Immature natural killer cell (primary cell): ENCODE measurements at regions not wholly inside any gene's neighbourhood (a gene's known extent, or its start where the extent isn't known, plus 50 kb on each side); places are given as distances from the start of the nearest gene placed in this dataset.
"Not testable (repeated sequence)": the region's sequence is repeated elsewhere in the genome, so short reads cannot be mapped to it uniquely, and the experiment has no call there.

Experiments
- DNase-seq, 3 donors: peaks; one replicate each; pipeline ENCODE4 v3.0.0; 2022; ENCODE audit warnings: mixed read lengths in 1 of 3
- H3K27ac Mint-ChIP-seq, 6 donors: one replicate each; pipeline ENCODE4 v1.8.0; 2020; ENCODE audit warnings: mixed read lengths in 6 of 6, mild to moderate bottlenecking in 5 of 6, inconsistent platforms in 4 of 6, moderate library complexity in 3 of 6
- H3K27me3 Mint-ChIP-seq, 3 donors: one replicate each; pipeline ENCODE4 v1.8.0; 2020 to 2021; ENCODE audit warnings: low read depth in 3 of 3, mild to moderate bottlenecking in 3 of 3, mixed read lengths in 3 of 3, moderate library complexity in 3 of 3, inconsistent platforms in 1 of 3
- H3K36me3 Mint-ChIP-seq, 3 donors: one replicate each; pipeline ENCODE4 v1.8.0; 2020; ENCODE audit warnings: mixed read lengths in 3 of 3, inconsistent platforms in 2 of 3, mild to moderate bottlenecking in 2 of 3
- H3K4me1 Mint-ChIP-seq, 2 donors: one replicate each; pipeline ENCODE4 v1.8.0; 2020; ENCODE audit warnings: inconsistent platforms in 2 of 2, mild to moderate bottlenecking in 2 of 2, mixed read lengths in 2 of 2, moderate library complexity in 1 of 2
- H3K4me3 Mint-ChIP-seq, 5 donors: one replicate each; pipeline ENCODE4 v1.8.0; 2020; ENCODE audit warnings: mild to moderate bottlenecking in 5 of 5, mixed read lengths in 5 of 5, inconsistent platforms in 3 of 5, moderate library complexity in 3 of 5
- H3K9me3 Mint-ChIP-seq, 6 donors: one replicate each; pipeline ENCODE4 v1.8.0; 2020; ENCODE audit warnings: mild to moderate bottlenecking in 6 of 6, mixed read lengths in 6 of 6, inconsistent platforms in 4 of 6, moderate library complexity in 3 of 6

DNA sequence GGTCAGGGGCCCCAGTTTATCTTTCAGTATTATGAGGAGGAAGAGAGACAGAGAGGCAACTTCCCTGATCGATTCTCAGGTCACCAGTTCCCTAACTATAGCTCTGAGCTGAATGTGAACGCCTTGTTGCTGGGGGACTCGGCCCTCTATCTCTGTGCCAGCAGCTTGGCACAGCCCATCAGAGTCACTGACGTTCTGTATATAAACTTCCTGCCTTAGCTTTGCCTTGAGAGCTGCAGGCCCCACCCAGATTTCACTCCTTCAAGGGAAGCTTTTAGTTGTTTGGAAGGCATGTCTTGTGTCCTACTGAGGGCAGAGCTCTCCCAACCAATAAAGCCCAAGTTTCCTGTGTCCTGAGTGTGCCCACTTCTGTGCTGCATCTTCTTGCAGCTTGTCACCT, 242.5 kb upstream of the PRSS58 start:
- Mint-ChIP-seq H3K4me3 (no peak overlapping the region), H3K9me3 (no peaks in the 10 kb centered on the region), H3K4me1 (peaks cover 4 to 8% of the 10 kb centered on the region in 2 donors), H3K36me3 (no peaks in the 10 kb centered on the region), H3K27me3 (peaks cover 0 to 6% (median 2%) of the 10 kb centered on the region in 3 donors), H3K27ac (no peak overlapping the region)
- no peak for DNase-seq

DNA sequence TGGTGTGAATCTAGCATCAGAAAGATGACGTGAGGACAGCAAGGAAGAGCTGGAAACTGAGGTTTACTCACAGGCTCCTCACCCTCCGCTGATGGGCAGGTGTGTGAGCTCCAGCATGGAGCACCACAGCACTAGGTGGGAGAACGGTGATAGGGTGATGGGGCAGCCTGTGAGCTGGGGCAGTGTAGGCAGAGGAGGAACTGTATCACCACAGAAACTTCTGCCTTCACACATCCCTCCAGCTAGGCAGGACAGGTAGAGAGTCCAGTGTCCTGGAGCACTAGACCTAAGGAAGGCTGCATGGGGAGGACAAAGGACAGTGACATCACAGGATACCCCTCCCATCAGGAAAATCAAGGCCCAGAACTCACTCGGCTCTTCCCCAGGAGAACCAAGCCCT, 241.8 kb upstream of the PRSS58 start:
- DNase-seq: no peak
- no peaks in the 10 kb centered on the region for H3K36me3 Mint-ChIP-seq
- H3K9me3 Mint-ChIP-seq: no peaks in the 10 kb centered on the region
- no peak overlapping the region for H3K27ac Mint-ChIP-seq
- no peak overlapping the region for H3K4me3 Mint-ChIP-seq
- peaks cover 4 to 8% of the 10 kb centered on the region in 2 donors for H3K4me1 Mint-ChIP-seq
- H3K27me3 Mint-ChIP-seq: peaks cover 0 to 6% (median 2%) of the 10 kb centered on the region in 3 donors

DNA sequence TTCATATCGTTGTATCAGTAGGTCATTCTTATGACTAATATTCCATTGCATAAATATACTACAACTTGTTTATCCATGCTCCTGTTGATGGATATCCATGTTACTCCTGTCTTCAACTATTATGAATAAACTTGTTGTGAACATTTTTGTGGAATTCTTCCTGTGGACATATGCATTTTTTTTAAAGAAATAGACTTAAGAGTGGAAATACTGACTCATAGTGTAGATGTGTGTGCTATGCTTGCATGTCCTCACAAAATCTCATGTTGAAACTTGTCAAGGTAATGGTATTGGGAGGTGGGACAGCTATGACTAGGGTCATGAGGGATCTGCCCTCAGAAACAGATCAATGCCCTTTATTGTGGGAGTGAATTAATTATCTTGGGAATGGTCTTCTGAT, 240.5 kb upstream of the PRSS58 start:
- peaks cover 4 to 8% of the 10 kb centered on the region in 2 donors for H3K4me1 Mint-ChIP-seq

DNA sequence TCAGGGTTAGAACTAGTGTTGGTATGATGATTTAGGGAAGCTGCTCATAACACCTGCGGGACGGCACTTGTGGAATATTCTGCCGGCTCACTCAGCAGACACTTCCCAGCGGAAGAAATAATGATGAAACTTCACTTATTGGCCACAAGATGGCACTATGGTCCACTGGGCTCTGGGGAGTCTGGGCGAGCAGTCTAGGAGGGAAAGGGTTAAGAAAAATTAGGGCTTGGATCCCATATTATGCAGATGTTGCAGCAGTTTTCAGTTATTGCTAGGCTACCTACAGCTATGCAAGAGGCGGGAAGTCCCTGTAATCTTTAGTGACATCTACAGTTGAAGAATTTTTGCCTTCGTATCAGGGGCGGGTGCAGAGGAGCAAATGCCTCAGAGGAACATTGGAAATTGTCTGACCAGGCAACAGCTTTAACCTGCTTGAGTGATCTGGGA, 238.7 kb upstream of the PRSS58 start:
- Mint-ChIP-seq H3K27me3 (peaks cover 0 to 6% (median 2%) of the 10 kb centered on the region in 3 donors), H3K9me3 (no peaks in the 10 kb centered on the region), H3K27ac (no peak overlapping the region), H3K36me3 (no peaks in the 10 kb centered on the region), H3K4me1 (peaks cover 4 to 8% of the 10 kb centered on the region in 2 donors), H3K4me3 (no peak overlapping the region)
- DNase-seq: no peak

More for the DNA sequence above, 240.5 kb upstream of the PRSS58 start:
- Mint-ChIP-seq H3K4me3 (no peak overlapping the region), H3K27me3 (peaks cover 0 to 6% (median 2%) of the 10 kb centered on the region in 3 donors), H3K27ac (no peak overlapping the region), H3K9me3 (no peaks in the 10 kb centered on the region), H3K36me3 (no peaks in the 10 kb centered on the region)
- no peak for DNase-seq

DNA sequence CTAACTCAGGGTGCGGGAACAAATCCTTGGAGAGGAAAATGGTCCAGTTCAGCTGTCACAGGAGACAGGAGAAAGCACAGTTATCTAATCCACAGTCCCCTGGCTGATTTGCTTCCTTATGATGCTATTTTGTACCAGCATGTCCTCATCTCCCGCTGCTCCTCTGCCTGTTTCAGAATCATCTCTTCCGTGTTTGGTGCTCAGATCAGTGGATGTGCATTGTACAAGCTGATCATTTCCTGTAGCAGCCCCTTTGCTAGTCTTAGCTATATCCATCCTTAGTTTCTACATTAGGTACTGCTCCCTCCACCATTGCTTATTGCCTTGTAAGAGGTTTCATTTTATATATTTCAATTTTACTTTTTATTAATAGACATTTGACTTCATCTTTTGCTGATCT, 238.0 kb upstream of the PRSS58 start:
- not testable (repeated sequence) for DNase-seq, H3K36me3 Mint-ChIP-seq, H3K27ac Mint-ChIP-seq, H3K9me3 Mint-ChIP-seq, H3K27me3 Mint-ChIP-seq, H3K4me1 Mint-ChIP-seq, H3K4me3 Mint-ChIP-seq

DNA sequence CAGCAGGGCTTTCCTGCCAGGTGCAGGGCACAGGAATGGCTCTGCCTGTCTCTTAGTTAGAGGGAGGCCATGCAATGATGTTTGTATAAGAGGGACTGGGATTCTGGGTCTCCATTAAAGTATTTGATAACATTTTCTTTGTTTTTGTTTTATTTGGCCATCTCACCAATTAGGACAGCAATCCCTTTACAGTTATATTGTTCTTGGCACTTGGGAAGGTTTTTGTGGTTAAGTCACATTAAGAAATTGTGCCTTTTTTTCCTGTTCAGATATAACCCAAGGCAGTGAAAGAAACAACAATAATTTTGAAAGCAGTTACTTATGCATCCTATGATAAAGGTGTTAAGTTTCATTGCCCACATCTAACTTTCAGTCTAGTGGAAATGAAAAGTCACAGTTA, 237.4 kb upstream of the PRSS58 start:
- not testable (repeated sequence) for H3K9me3 Mint-ChIP-seq, DNase-seq, H3K4me1 Mint-ChIP-seq, H3K4me3 Mint-ChIP-seq, H3K36me3 Mint-ChIP-seq, H3K27me3 Mint-ChIP-seq, H3K27ac Mint-ChIP-seq

DNA sequence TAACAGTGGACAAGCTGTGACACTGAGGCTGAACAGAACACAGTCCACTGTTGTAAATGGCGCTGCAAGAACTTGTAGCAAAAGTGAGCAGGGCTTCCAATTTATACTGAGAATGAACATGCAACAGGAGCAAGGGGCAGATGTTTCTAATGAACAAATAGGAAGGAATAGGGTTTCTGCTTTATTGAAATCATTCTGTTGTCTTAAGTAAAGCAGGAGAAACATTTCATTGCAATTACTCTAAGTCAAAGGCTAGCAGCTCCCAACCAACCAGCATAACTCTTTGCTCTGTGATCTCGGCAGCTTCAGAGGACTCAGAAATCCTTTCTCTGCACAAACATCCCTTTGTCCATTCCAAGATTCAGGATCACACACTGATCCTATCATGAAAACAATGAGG, 236.2 kb upstream of the PRSS58 start:
- H3K27ac Mint-ChIP-seq: no peak overlapping the region
- H3K9me3 Mint-ChIP-seq: no peaks in the 10 kb centered on the region

DNA sequence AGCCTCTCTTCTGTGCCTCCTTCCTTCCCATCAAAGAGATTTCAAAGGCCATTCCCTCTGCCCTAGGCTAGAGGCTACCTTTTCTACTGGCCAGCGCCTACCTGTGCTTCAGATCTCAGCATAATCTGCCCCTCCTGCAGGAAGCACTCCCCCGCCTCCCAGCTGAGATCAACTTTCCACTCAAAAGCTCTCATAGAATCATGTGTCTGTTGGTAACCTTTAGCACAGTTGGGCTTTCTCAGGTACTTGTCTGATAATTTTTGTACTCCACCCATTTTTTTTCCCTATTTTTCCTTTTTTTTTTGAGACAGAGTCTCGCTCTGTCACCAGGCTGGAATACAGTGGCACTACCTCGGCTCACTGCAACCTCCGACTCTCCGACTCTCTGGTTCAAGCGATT, 231.0 kb upstream of the PRSS58 start:
- Mint-ChIP-seq H3K4me3 (no peak overlapping the region), H3K4me1 (no peaks in the 10 kb centered on the region), H3K9me3 (no peaks in the 10 kb centered on the region), H3K36me3 (peaks cover 0 to 4% (median 0%) of the 10 kb centered on the region in 3 donors), H3K27me3 (peaks cover 0 to 5% (median under 1%) of the 10 kb centered on the region in 3 donors), H3K27ac (no peak overlapping the region)
- DNase-seq: no peak

More for the DNA sequence above, 236.2 kb upstream of the PRSS58 start:
- H3K4me1 Mint-ChIP-seq: peaks cover 4 to 8% of the 10 kb centered on the region in 2 donors
- peaks cover 0 to 12% (median 2%) of the 10 kb centered on the region in 3 donors for H3K27me3 Mint-ChIP-seq
- no peak for DNase-seq
- no peak overlapping the region for H3K4me3 Mint-ChIP-seq
- peaks cover 0 to 4% (median 0%) of the 10 kb centered on the region in 3 donors for H3K36me3 Mint-ChIP-seq

DNA sequence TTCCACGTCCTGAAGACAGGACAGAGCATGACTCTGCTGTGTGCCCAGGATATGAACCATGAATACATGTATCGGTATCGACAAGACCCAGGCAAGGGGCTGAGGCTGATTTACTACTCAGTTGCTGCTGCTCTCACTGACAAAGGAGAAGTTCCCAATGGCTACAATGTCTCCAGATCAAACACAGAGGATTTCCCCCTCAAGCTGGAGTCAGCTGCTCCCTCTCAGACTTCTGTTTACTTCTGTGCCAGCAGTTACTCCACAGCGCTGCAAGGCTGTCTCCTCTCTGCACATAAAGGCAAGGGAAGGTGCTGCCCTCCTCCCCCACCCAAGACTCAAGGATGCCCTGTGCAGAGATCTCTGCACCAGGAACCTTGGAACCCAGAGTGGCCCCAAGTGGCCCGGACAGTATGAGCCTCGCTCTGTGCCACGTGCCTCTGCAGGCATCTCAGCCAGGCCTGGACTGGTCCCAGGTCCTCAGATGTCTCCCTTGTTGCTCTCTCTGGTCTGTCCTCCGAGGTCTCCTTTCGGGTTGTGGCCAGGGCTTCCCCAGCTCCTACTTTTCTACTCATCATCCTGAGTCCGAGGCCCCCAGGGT, 230.3 kb upstream of the PRSS58 start:
- peaks cover 0 to 5% (median 2%) of the 10 kb centered on the region in 3 donors for H3K27me3 Mint-ChIP-seq
- DNase-seq: no peak
- peaks cover 1 to 2% of the 10 kb centered on the region in 2 donors for H3K4me1 Mint-ChIP-seq
- no peaks in the 10 kb centered on the region for H3K9me3 Mint-ChIP-seq
- H3K36me3 Mint-ChIP-seq: peaks cover 0 to 4% (median 0%) of the 10 kb centered on the region in 3 donors
- no peak overlapping the region for H3K4me3 Mint-ChIP-seq
- no peak overlapping the region for H3K27ac Mint-ChIP-seq

DNA sequence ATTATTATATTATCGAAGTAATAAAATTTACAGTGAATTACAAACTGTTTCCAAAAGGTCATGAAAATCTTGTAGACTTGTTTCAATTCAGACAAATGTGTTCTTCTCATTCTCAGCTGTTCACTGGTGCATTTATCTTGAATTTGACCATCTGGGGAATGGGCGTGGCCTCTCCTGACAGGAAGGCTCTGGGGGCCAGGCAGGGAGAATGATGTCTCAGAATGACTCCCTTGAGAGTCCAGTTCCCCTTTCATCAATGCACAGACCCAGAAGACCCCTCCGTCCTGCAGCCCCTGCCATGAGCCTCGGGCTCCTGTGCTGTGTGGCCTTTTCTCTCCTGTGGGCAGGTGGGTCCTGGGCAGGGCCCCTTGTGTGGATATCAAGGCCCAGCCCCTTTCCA, 229.7 kb upstream of the PRSS58 start:
- H3K36me3 Mint-ChIP-seq, H3K9me3 Mint-ChIP-seq, H3K27ac Mint-ChIP-seq, DNase-seq, H3K4me3 Mint-ChIP-seq, H3K4me1 Mint-ChIP-seq, H3K27me3 Mint-ChIP-seq: not testable (repeated sequence)

DNA sequence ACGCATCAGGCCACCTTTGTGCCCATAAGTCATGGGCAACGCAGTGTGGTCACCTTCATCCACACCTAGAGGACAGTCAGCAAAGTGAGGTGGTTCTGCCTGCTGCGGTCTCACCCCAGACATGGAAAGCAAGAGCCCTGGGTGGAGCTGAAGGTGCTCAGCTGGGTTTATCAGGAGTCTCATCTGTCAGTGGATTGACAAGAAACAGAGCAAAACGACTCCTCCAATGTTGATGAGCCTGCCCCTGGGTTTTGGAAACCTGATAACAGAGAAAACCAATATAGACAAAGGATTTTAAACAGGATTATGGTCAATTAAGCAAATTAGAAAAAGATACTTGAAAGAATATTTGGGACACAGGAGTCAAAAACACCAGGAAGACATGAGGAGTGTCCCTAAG, 229.3 kb upstream of the PRSS58 start:
- H3K27me3 Mint-ChIP-seq: peaks cover 0 to 5% (median 2%) of the 10 kb centered on the region in 3 donors
- peaks cover 1 to 4% of the 10 kb centered on the region in 2 donors for H3K4me1 Mint-ChIP-seq
- no peaks in the 10 kb centered on the region for H3K9me3 Mint-ChIP-seq
- DNase-seq: no peak
- no peak overlapping the region for H3K27ac Mint-ChIP-seq
- H3K4me3 Mint-ChIP-seq: no peak overlapping the region
- peaks cover 0 to 4% (median 0%) of the 10 kb centered on the region in 3 donors for H3K36me3 Mint-ChIP-seq

DNA sequence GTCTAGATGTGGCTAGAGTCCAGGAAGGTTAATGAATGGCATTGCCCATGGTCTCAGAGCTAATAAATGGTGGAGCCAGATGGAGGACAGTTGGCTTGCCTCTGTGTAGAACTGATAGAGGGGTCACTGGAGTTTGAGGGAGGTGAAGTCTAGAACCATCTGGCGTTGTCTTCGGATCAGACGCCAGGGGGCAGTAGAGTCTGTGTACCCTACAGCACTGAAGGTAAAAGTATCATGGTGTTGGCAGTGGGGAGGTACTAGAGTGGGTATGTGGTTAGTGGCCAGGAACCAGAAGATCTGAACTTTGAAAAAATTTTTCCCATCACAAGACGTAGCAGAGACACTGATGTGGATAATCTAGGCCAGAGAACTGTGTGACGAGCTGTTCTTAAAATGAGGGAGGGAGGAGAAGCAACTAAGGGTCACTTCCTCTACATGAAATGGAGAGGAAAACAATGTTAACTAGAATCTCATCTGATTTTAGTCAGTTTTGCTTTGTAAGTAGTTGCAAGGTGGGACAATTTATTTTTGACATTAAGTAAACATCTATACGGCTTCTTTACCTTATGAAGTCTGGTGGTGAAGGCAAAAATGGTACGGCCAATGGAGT, 227.9 kb upstream of the PRSS58 start:
- Mint-ChIP-seq H3K9me3 (no peaks in the 10 kb centered on the region), H3K4me1 (peaks cover 1 to 4% of the 10 kb centered on the region in 2 donors), H3K4me3 (no peak overlapping the region), H3K27me3 (peaks cover 0 to 3% (median 2%) of the 10 kb centered on the region in 3 donors), H3K36me3 (peaks cover 0 to 4% (median 0%) of the 10 kb centered on the region in 3 donors), H3K27ac (no peak overlapping the region)
- DNase-seq: no peak

DNA sequence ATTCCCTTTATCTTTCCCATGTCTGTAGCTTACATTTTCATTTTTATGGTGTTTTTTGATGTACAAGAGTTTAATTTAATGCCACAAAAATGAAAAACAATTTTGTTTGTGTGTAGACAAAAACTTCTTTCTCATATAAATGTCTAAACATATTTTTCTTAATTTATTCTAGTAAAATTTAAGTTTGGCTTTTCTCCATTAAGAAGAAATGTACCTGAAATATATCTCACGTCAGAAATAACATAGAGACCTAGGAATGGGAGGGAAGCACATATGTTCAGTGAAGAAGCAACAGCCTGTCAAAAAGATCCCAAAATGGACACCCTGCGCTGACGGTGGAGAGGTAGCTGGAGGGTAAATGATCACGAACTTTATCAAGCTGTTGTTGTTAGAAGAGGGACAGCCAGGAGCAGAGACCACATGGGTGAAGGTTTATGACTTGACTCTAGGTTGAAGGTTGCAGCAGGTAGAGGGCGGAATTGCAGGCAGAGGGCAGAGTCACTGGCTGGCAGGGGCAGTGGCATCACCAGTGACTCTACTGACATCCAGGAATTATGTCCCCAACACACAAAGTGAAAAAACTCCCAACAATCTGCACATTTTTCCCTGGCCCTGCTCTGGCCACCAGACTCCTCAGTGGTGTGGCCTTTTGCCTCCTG, 225.9 kb upstream of the PRSS58 start:
- DNase-seq: no peak
- Mint-ChIP-seq H3K36me3 (no peaks in the 10 kb centered on the region), H3K4me1 (peaks cover 2 to 5% of the 10 kb centered on the region in 2 donors), H3K27me3 (peaks cover 0 to 2% (median 0%) of the 10 kb centered on the region in 3 donors), H3K4me3 (no peak overlapping the region), H3K9me3 (no peaks in the 10 kb centered on the region), H3K27ac (no peak overlapping the region)

DNA sequence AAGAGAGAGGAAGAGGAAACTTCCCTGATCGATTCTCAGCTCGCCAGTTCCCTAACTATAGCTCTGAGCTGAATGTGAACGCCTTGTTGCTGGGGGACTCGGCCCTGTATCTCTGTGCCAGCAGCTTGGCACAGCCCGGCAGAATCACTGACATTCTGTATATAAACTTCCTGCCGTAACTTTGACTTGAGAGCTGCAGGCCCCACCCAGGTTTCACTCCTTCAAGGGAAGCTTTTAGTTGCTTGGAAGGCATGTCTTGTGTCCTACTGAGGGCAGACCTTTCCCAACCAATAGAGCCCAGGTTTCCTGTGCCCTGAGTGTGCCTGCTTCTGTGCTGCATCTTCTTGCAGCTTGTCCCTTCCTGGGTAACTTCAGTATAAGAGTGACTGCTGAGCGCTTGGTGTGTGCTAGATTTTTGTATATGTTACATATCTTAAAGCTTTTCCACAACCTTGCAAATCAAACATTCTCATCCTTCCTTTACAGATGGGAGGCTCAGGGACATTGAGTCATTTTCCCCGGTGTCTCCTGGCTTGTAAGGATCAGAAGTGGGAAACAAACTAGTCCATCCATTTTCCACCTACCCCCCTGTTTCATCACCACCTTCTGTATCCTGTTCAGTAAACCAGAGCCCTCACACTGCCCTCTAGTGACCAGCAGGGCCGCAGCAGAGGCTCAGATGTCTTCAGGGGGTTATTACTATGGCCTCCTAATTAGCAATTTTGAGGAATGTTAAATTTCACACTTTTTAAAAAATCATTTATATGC, 225.2 kb upstream of the PRSS58 start:
- Mint-ChIP-seq H3K36me3 (no peaks in the 10 kb centered on the region), H3K4me1 (peaks cover 9 to 13% of the 10 kb centered on the region in 2 donors), H3K27me3 (peaks cover 0 to 5% (median 3%) of the 10 kb centered on the region in 3 donors), H3K9me3 (no peaks in the 10 kb centered on the region), H3K4me3 (no peak overlapping the region), H3K27ac (no peak overlapping the region)
- DNase-seq: peak in 2 of 3 donors; percentile 3 to 6
